ENCODE measurements at regions not wholly inside any gene's neighbourhood (a gene's known extent, or its start where the extent isn't known, plus 50 kb on each side); places are given as distances from the start of the nearest gene placed in this dataset.
"Not testable (repeated sequence)": the region's sequence is repeated elsewhere in the genome, so short reads cannot be mapped to it uniquely, and the experiment has no call there.

- CTCF ChIA-PET; H2AFZ ChIP-seq (ENCODE audit: low read depth, low read length, poor library complexity, severe bottlenecking); intact Hi-C loops (cut with micrococcal nuclease); H3K27me3 ChIP-seq (ENCODE audit: insufficient read depth, low read length); H3K4me2 ChIP-seq (ENCODE audit: low read length); POLR2A ChIA-PET; RAD21 ChIA-PET (ENCODE audit: low non-redundant PET in 1 of 2, low total read pairs in 2 of 2, uncharacterized antibody in 2 of 2, unreplicated experiment in 2 of 2); H3K4me1 ChIP-seq (ENCODE audit: control insufficient read depth in 1 of 2, insufficient read depth in 2 of 2, low read length in 2 of 2); DNase-seq (ENCODE audit: low read depth, low spot score); H3K9ac ChIP-seq (ENCODE audit: low read length); H3K9me3 ChIP-seq (ENCODE audit: control insufficient read depth in 1 of 2, insufficient read depth in 1 of 2, low read depth in 1 of 2, low read length in 2 of 2); H3K4me3 ChIP-seq (replicated peaks in 1 of 2; ENCODE audit: low read depth in 1 of 2, low read length in 2 of 2); H3K36me3 ChIP-seq (ENCODE audit: control insufficient read depth in 1 of 2, insufficient read depth in 2 of 2, low read length in 2 of 2); H3K27ac ChIP-seq (ENCODE audit: low read depth, low read length); H4K20me1 ChIP-seq (ENCODE audit: insufficient read depth); H3K79me2 ChIP-seq (ENCODE audit: insufficient read depth, low read length); H3K9me2 ChIP-seq (ENCODE audit: insufficient read depth); BruUV-seq (replicated peaks); ATAC-seq: not testable (repeated sequence)
Measured at GRCh38 chr2:95725191-95725590, 133.4 kb downstream of the TRIM43 start.

GRCh38 chr2:95725677-95726076, 133.9 kb downstream of the TRIM43 start:
- intact Hi-C loops (cut with micrococcal nuclease); RAD21 ChIA-PET (ENCODE audit: low non-redundant PET in 1 of 2, low total read pairs in 2 of 2, uncharacterized antibody in 2 of 2, unreplicated experiment in 2 of 2); H3K9ac ChIP-seq (ENCODE audit: low read length); H3K9me2 ChIP-seq (ENCODE audit: insufficient read depth); ATAC-seq; H3K4me2 ChIP-seq (ENCODE audit: low read length); H3K4me3 ChIP-seq (replicated peaks in 1 of 2; ENCODE audit: low read depth in 1 of 2, low read length in 2 of 2); CTCF ChIA-PET; H4K20me1 ChIP-seq (ENCODE audit: insufficient read depth); H3K27ac ChIP-seq (ENCODE audit: low read depth, low read length); DNase-seq (ENCODE audit: low read depth, low spot score); H3K4me1 ChIP-seq (ENCODE audit: control insufficient read depth in 1 of 2, insufficient read depth in 2 of 2, low read length in 2 of 2); POLR2A ChIA-PET; H3K79me2 ChIP-seq (ENCODE audit: insufficient read depth, low read length); H3K27me3 ChIP-seq (ENCODE audit: insufficient read depth, low read length); H3K9me3 ChIP-seq (ENCODE audit: control insufficient read depth in 1 of 2, insufficient read depth in 1 of 2, low read depth in 1 of 2, low read length in 2 of 2); BruUV-seq (replicated peaks); H3K36me3 ChIP-seq (ENCODE audit: control insufficient read depth in 1 of 2, insufficient read depth in 2 of 2, low read length in 2 of 2); H2AFZ ChIP-seq (ENCODE audit: low read depth, low read length, poor library complexity, severe bottlenecking): not testable (repeated sequence)

GRCh38 chr2:95727420-95727819, 135.6 kb downstream of the TRIM43 start:
- H3K9ac ChIP-seq (ENCODE audit: low read length); BruUV-seq (replicated peaks); H3K36me3 ChIP-seq (ENCODE audit: control insufficient read depth in 1 of 2, insufficient read depth in 2 of 2, low read length in 2 of 2); H2AFZ ChIP-seq (ENCODE audit: low read depth, low read length, poor library complexity, severe bottlenecking); H3K4me2 ChIP-seq (ENCODE audit: low read length); H3K27ac ChIP-seq (ENCODE audit: low read depth, low read length); RAD21 ChIA-PET (ENCODE audit: low non-redundant PET in 1 of 2, low total read pairs in 2 of 2, uncharacterized antibody in 2 of 2, unreplicated experiment in 2 of 2); DNase-seq (ENCODE audit: low read depth, low spot score); H3K4me3 ChIP-seq (replicated peaks in 1 of 2; ENCODE audit: low read depth in 1 of 2, low read length in 2 of 2); ATAC-seq; H3K9me2 ChIP-seq (ENCODE audit: insufficient read depth); POLR2A ChIA-PET; H4K20me1 ChIP-seq (ENCODE audit: insufficient read depth); H3K4me1 ChIP-seq (ENCODE audit: control insufficient read depth in 1 of 2, insufficient read depth in 2 of 2, low read length in 2 of 2); H3K27me3 ChIP-seq (ENCODE audit: insufficient read depth, low read length); H3K9me3 ChIP-seq (ENCODE audit: control insufficient read depth in 1 of 2, insufficient read depth in 1 of 2, low read depth in 1 of 2, low read length in 2 of 2); H3K79me2 ChIP-seq (ENCODE audit: insufficient read depth, low read length); intact Hi-C loops (cut with micrococcal nuclease): not testable (repeated sequence)
- CTCF ChIA-PET: interaction anchor here (1.3 to 2.6 kb wide), 2 partner anchors 338 to 382 kb away, joined by 3 to 11 read pairs; no protein-coding TSS in a partner anchor

Data from HCT116 (cell line).